ENCODE measurements at regions not wholly inside any gene's neighbourhood (a gene's known extent, or its start where the extent isn't known, plus 50 kb on each side); places are given as distances from the start of the nearest gene placed in this dataset.

GRCh38 chr14:65251213-65251612 is 148.9 kb upstream of the MAX start:
- no peak overlapping the region for H3K4me3 ChIP-seq (ENCODE audit: low read depth, low read length)
- DNase-seq (ENCODE audit: low read depth) = peak; percentile 36
- TF ChIP-seq CTCF (IDR thresholded peaks at IDR 0.05; ENCODE audit: low read depth, low read length) (no peak), POLR2A (IDR thresholded peaks at IDR 0.05; ENCODE audit: extremely low read depth, insufficient read length) (no peak), MYC (IDR thresholded peaks at IDR 0.05; ENCODE audit: low read depth, low read length) (no peak), MAX (IDR thresholded peaks at IDR 0.05; ENCODE audit: low read depth, low read length) (no peak)

- DNase-seq (ENCODE audit: low read depth) = no peak
- TF ChIP-seq MYC (IDR thresholded peaks at IDR 0.05; ENCODE audit: low read depth, low read length) (no peak), CTCF (IDR thresholded peaks at IDR 0.05; ENCODE audit: low read depth, low read length) (no peak), MAX (IDR thresholded peaks at IDR 0.05; ENCODE audit: low read depth, low read length) (no peak), POLR2A (IDR thresholded peaks at IDR 0.05; ENCODE audit: extremely low read depth, insufficient read length) (no peak)
- H3K4me3 ChIP-seq (ENCODE audit: low read depth, low read length) = no peak overlapping the region
Observed at GRCh38 chr14:65252482-65253255, 150.4 kb upstream of the MAX start.

- no peak for DNase-seq (ENCODE audit: low read depth)
- H3K4me3 ChIP-seq (ENCODE audit: low read depth, low read length) = no peak overlapping the region
- no peak for TF ChIP-seq CTCF (IDR thresholded peaks at IDR 0.05; ENCODE audit: low read depth, low read length)
- TF ChIP-seq MAX (IDR thresholded peaks at IDR 0.05; ENCODE audit: low read depth, low read length) = no peak
- no peak for TF ChIP-seq POLR2A (IDR thresholded peaks at IDR 0.05; ENCODE audit: extremely low read depth, insufficient read length)
- TF ChIP-seq MYC (IDR thresholded peaks at IDR 0.05; ENCODE audit: low read depth, low read length) = no peak
Observed at GRCh38 chr14:65255029-65255545, 152.8 kb upstream of the MAX start.

GRCh38 chr14:65255583-65256461 is 153.5 kb upstream of the MAX start:
- no peak overlapping the region for H3K4me3 ChIP-seq (ENCODE audit: low read depth, low read length)
- TF ChIP-seq MYC (IDR thresholded peaks at IDR 0.05; ENCODE audit: low read depth, low read length) (no peak), MAX (IDR thresholded peaks at IDR 0.05; ENCODE audit: low read depth, low read length) (no peak), CTCF (IDR thresholded peaks at IDR 0.05; ENCODE audit: low read depth, low read length) (no peak), POLR2A (IDR thresholded peaks at IDR 0.05; ENCODE audit: extremely low read depth, insufficient read length) (no peak)
- no peak for DNase-seq (ENCODE audit: low read depth)

GRCh38 chr14:65256714-65257113 is 154.4 kb upstream of the MAX start:
- TF ChIP-seq MYC (IDR thresholded peaks at IDR 0.05; ENCODE audit: low read depth, low read length) = no peak
- no peak for TF ChIP-seq CTCF (IDR thresholded peaks at IDR 0.05; ENCODE audit: low read depth, low read length)
- TF ChIP-seq POLR2A (IDR thresholded peaks at IDR 0.05; ENCODE audit: extremely low read depth, insufficient read length) = no peak
- no peak for TF ChIP-seq MAX (IDR thresholded peaks at IDR 0.05; ENCODE audit: low read depth, low read length)
- no peak for DNase-seq (ENCODE audit: low read depth)

More at GRCh38 chr14:65256714-65257113, 154.4 kb upstream of the MAX start:
- no peak overlapping the region for H3K4me3 ChIP-seq (ENCODE audit: low read depth, low read length)

All from NB4 (cell line).